Adrenal gland (tissue), 9 donors: ENCODE measurements at regions not wholly inside any gene's neighbourhood (a gene's known extent, or its start where the extent isn't known, plus 50 kb on each side); places are given as distances from the start of the nearest gene placed in this dataset.
A peak's percentile ranks its signal among the peaks of the same experiment; 100 is the strongest.

ENCODE experiments used
- DNase-seq, 7 donors: peaks; one replicate each; pipeline ENCODE4 v3.0.0-alpha.2; 2019 to 2020
- H3K27ac ChIP-seq, 5 donors: fragments of 200-600 bp; sonication (generic) in 4 of 5; 1 replicate in 3 of 5; 2 replicates in 2 of 5; pipeline versions ENCODE4 v1.5.1 to v1.8.0; 2016 to 2020; ENCODE audit warnings: mild to moderate bottlenecking in 1 of 5
- H3K27me3 ChIP-seq: fragments of 200-600 bp; 2 replicates; pipeline ENCODE4 v1.8.0; 2021
- H3K36me3 ChIP-seq, 2 donors: fragments of 200-600 bp; replicated peaks in 1 of 2; 1 replicate in 1 of 2; 2 replicates in 1 of 2; pipeline versions ENCODE4 v1.5.1 to v1.8.0; 2018 to 2022
- H3K4me1 ChIP-seq, 2 donors: fragments of 200-600 bp; replicated peaks in 1 of 2; 1 replicate in 1 of 2; 2 replicates in 1 of 2; pipeline versions ENCODE4 v1.5.1 to v1.8.0; 2018 to 2021
- H3K4me3 ChIP-seq, 4 donors: fragments of 200-600 bp; sonication (generic) in 3 of 4; one replicate each; pipeline ENCODE4 v1.5.1; 2016 to 2018
- H3K9me3 ChIP-seq, 3 donors: fragments of 200-600 bp; sonication (generic) in 1 of 3; replicated peaks in 1 of 3; 1 replicate in 2 of 3; 2 replicates in 1 of 3; pipeline versions ENCODE4 v1.5.1 to v1.8.0; 2016 to 2021
- POLR2A ChIP-seq, 2 donors: fragments of 450-650 bp; IDR thresholded peaks; one replicate each; pipeline ENCODE4 v1.6.1; 2017; ENCODE audit warnings: antibody characterized with exemption in 2 of 2, mild to moderate bottlenecking in 2 of 2, moderate library complexity in 1 of 2
- WGBS, 4 donors: extraction: QIAGEN DNeasy Blood & Tissue Kit in 2 of 4; methylation state at CpG; one replicate each; pipeline versions ENCODE4 v1.1.5 to v1.1.7; 2013 to 2017; 5-methylcytosine and 5-hydroxymethylcytosine counted together
- intact Hi-C, 2 donors: fragments of 100-400 bp; cut with DNase I; formaldehyde crosslinking; loops; one replicate each; pipeline versions ENCODE4 v1.14.1 to v1.15.0; 2022 to 2023
- TF ChIP-seq, protein P1 (sequence below), 6 experiments: fragments of 450-650 bp in 4 of 6; fragments of 200-600 bp in 2 of 6; sonication (generic) in 1 of 6; IDR thresholded peaks; 1 replicate in 5 of 6; 2 replicates in 1 of 6; pipeline versions ENCODE4 v1.5.1 to v1.8.0; 2016 to 2021; ENCODE audit warnings: antibody characterized with exemption in 6 of 6, mild to moderate bottlenecking in 2 of 6, moderate library complexity in 1 of 6
- donor health status: healthy with polysubstance abuse.
- donor health status: Bipolar disorder and iron deficiency.
- donor health status: DM: yes; HTN: yes; CAD: no.
- donor health status: DM: no; HTN: no; CAD: no.
- donor health status: DM: no; HTN: no; CAD: no.

GRCh38 chr3:23083701-23084100 lies 119.4 kb upstream of the UBE2E2 start:
- Histone ChIP-seq H3K36me3 (no peaks in the 10 kb centered on the region), H3K27ac (no peak overlapping the region), H3K4me3 (no peak overlapping the region), H3K9me3 (no peaks in the 10 kb centered on the region), H3K27me3 (no peaks in the 10 kb centered on the region), H3K4me1 (no peaks in the 10 kb centered on the region)
- intact Hi-C loops, result no loop called here
- no peak for DNase-seq
- TF ChIP-seq POLR2A (IDR thresholded peaks at IDR 0.05), result no peak
- TF ChIP-seq, protein P1, sequence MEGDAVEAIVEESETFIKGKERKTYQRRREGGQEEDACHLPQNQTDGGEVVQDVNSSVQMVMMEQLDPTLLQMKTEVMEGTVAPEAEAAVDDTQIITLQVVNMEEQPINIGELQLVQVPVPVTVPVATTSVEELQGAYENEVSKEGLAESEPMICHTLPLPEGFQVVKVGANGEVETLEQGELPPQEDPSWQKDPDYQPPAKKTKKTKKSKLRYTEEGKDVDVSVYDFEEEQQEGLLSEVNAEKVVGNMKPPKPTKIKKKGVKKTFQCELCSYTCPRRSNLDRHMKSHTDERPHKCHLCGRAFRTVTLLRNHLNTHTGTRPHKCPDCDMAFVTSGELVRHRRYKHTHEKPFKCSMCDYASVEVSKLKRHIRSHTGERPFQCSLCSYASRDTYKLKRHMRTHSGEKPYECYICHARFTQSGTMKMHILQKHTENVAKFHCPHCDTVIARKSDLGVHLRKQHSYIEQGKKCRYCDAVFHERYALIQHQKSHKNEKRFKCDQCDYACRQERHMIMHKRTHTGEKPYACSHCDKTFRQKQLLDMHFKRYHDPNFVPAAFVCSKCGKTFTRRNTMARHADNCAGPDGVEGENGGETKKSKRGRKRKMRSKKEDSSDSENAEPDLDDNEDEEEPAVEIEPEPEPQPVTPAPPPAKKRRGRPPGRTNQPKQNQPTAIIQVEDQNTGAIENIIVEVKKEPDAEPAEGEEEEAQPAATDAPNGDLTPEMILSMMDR (IDR thresholded peaks at IDR 0.05), result no peak
- 70 to 86% (median 83%) methylated on average over 4 of the region's 4 CpGs for WGBS, 4 donors

DNA sequence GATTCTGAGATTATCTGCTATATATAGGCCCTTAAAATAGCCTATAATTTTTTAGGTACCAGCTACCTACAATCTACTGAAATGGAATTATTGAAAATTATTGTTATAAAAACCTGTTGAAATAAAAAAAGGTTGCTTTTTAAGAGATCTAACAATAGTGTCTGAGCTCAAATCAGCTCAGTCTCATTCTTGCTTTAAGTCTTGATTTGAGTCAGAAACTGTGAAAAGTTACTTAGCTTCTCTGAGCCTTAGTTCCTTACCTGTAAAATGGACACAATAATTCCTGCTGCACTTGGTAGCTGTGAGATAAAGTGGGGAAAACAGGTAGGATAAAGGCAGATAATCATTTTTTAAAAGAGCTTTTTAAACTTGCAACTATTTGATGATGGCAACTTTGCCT lies 118.8 kb upstream of the UBE2E2 start:
- H3K4me1 ChIP-seq, result no peaks in the 10 kb centered on the region
- H3K4me3 ChIP-seq, result no peak overlapping the region
- no peaks in the 10 kb centered on the region for H3K27me3 ChIP-seq
- no peak for DNase-seq
- no peaks in the 10 kb centered on the region for H3K9me3 ChIP-seq
- TF ChIP-seq POLR2A (IDR thresholded peaks at IDR 0.05), result no peak
- TF ChIP-seq, protein P1 (IDR thresholded peaks at IDR 0.05), result no peak
- intact Hi-C loops, result no loop called here
- no peaks in the 10 kb centered on the region for H3K36me3 ChIP-seq
- H3K27ac ChIP-seq, result no peak overlapping the region

GRCh38 chr3:23085261-23085660 lies 117.9 kb upstream of the UBE2E2 start:
- Histone ChIP-seq H3K9me3 (no peaks in the 10 kb centered on the region), H3K27me3 (no peaks in the 10 kb centered on the region), H3K27ac (peak overlapping the region in 1 of 5 donors; percentile 22), H3K4me1 (no peaks in the 10 kb centered on the region), H3K4me3 (no peak overlapping the region), H3K36me3 (no peaks in the 10 kb centered on the region)
- no peak for TF ChIP-seq POLR2A (IDR thresholded peaks at IDR 0.05)
- TF ChIP-seq, protein P1 (IDR thresholded peaks at IDR 0.05), result no peak
- DNase-seq, result no peak
- WGBS, 4 donors, result 63 to 78% (median 74%) methylated on average over 1 of the region's 1 CpG
- intact Hi-C loops, result no loop called here

- WGBS, 4 donors, result 80 to 84% (median 81%) methylated on average over 4 of the region's 4 CpGs
- no peak overlapping the region for H3K4me3 ChIP-seq
- no peak overlapping the region for H3K27ac ChIP-seq
- no peak for DNase-seq
- intact Hi-C loops, result no loop called here
- H3K27me3 ChIP-seq, result no peaks in the 10 kb centered on the region
- TF ChIP-seq POLR2A (IDR thresholded peaks at IDR 0.05), result no peak
- TF ChIP-seq, protein P1 (IDR thresholded peaks at IDR 0.05), result no peak
- no peaks in the 10 kb centered on the region for H3K4me1 ChIP-seq
- no peaks in the 10 kb centered on the region for H3K9me3 ChIP-seq
- no peaks in the 10 kb centered on the region for H3K36me3 ChIP-seq
These were observed 116.8 kb upstream of the UBE2E2 start for GRCh38 chr3:23086331-23086730.
